Common myeloid progenitor, CD34-positive (primary cell): ENCODE measurements at regions not wholly inside any gene's neighbourhood (a gene's known extent, or its start where the extent isn't known, plus 50 kb on each side); places are given as distances from the start of the nearest gene placed in this dataset.
"Not testable (repeated sequence)": the region's sequence is repeated elsewhere in the genome, so short reads cannot be mapped to it uniquely, and the experiment has no call there.

Experiments
- CTCF ChIA-PET: fragments of 350-600 bp; sonication (Branson Sonifier 250); formaldehyde crosslinking; loops from one replicate; lab custom pipeline; 2021; ENCODE audit warnings: antibody characterized with exemption; lab: Charles Lee
- POLR2A ChIA-PET: fragments of 350-600 bp; sonication (Branson Sonifier 250); formaldehyde crosslinking; loops from one replicate; lab custom pipeline; 2021; ENCODE audit warnings: antibody characterized with exemption; lab: Charles Lee
- DNase-seq, 3 donors: peaks; one replicate each; pipeline versions ENCODE4 v3.0.0 to v3.0.0-alpha.2; 2013
- H3K27ac ChIP-seq, 2 experiments: 1 replicate in 1 of 2; 2 replicates in 1 of 2; pipeline ENCODE4 v1.7.0; 2013; ENCODE audit warnings: inconsistent platforms in 2 of 2, low read length in 2 of 2, mild to moderate bottlenecking in 2 of 2, low read depth in 1 of 2, moderate library complexity in 1 of 2; ENCODE audit not compliant: severe bottlenecking in 2 of 2, insufficient read depth in 1 of 2, poor library complexity in 1 of 2
- H3K27me3 ChIP-seq, 5 experiments: replicated peaks in 2 of 5; 1 replicate in 3 of 5; 2 replicates in 2 of 5; pipeline versions ENCODE4 v1.6.1 to v1.7.0; 2013; ENCODE audit warnings: low read length in 4 of 5, mild to moderate bottlenecking in 2 of 5, moderate library complexity in 2 of 5, inconsistent platforms in 1 of 5; ENCODE audit not compliant: insufficient read depth in 5 of 5, control insufficient read depth in 4 of 5
- H3K36me3 ChIP-seq, 4 experiments: 1 replicate in 2 of 4; 2 replicates in 2 of 4; pipeline versions ENCODE4 v1.6.1 to v1.7.0; 2013; ENCODE audit warnings: low read length in 3 of 4, control low read depth in 1 of 4, mild to moderate bottlenecking in 1 of 4; ENCODE audit not compliant: control insufficient read depth in 4 of 4, insufficient read depth in 4 of 4
- H3K4me1 ChIP-seq, 4 experiments: 1 replicate in 3 of 4; 2 replicates in 1 of 4; pipeline versions ENCODE4 v1.6.1 to v1.7.1; 2013; ENCODE audit warnings: low read length in 3 of 4, mild to moderate bottlenecking in 3 of 4, control low read depth in 1 of 4, inconsistent platforms in 1 of 4, moderate library complexity in 1 of 4; ENCODE audit not compliant: control insufficient read depth in 4 of 4, insufficient read depth in 4 of 4; ENCODE audit errors: control extremely low read depth in 1 of 4
- H3K4me3 ChIP-seq, 7 experiments: 1 replicate in 4 of 7; 2 replicates in 3 of 7; pipeline versions ENCODE4 v1.5.1 to v1.7.0; 2013; ENCODE audit warnings: mild to moderate bottlenecking in 7 of 7, low read length in 6 of 7, moderate library complexity in 6 of 7, inconsistent platforms in 2 of 7, low read depth in 2 of 7, control low read depth in 1 of 7; ENCODE audit not compliant: insufficient read depth in 4 of 7, control insufficient read depth in 1 of 7; ENCODE audit errors: extremely low read depth in 1 of 7
- H3K9me3 ChIP-seq, 5 experiments: 1 replicate in 4 of 5; 2 replicates in 1 of 5; pipeline versions ENCODE4 v1.6.1 to v1.7.1; 2013; ENCODE audit warnings: low read length in 4 of 5, mild to moderate bottlenecking in 2 of 5, inconsistent platforms in 1 of 5, low read depth in 1 of 5, moderate library complexity in 1 of 5; ENCODE audit not compliant: control insufficient read depth in 4 of 5, insufficient read depth in 2 of 5; ENCODE audit errors: control extremely low read depth in 1 of 5
- WGBS: methylation state at CpG from one replicate; pipeline ENCODE4 v1.1.5; 2013; ENCODE audit not compliant: insufficient coverage; 5-methylcytosine and 5-hydroxymethylcytosine counted together

GRCh38 chr1:149356152-149356551 lies 118.7 kb upstream of the NBPF19 start:
- H3K4me1 ChIP-seq, H3K4me3 ChIP-seq, H3K27me3 ChIP-seq, H3K27ac ChIP-seq, H3K9me3 ChIP-seq, DNase-seq, H3K36me3 ChIP-seq, POLR2A ChIA-PET, CTCF ChIA-PET: not testable (repeated sequence)
- WGBS: no CpG with 5 or more reads among the region's 4 CpGs

- H3K4me1 ChIP-seq, POLR2A ChIA-PET, H3K4me3 ChIP-seq, H3K36me3 ChIP-seq, H3K9me3 ChIP-seq, H3K27me3 ChIP-seq, DNase-seq, H3K27ac ChIP-seq, CTCF ChIA-PET: not testable (repeated sequence)
- no CpG with 5 or more reads among the region's 3 CpGs for WGBS
Measured at GRCh38 chr1:149360351-149360750, 114.5 kb upstream of the NBPF19 start.

- H3K27ac ChIP-seq, H3K4me1 ChIP-seq, POLR2A ChIA-PET, H3K4me3 ChIP-seq, H3K36me3 ChIP-seq, H3K27me3 ChIP-seq, H3K9me3 ChIP-seq, DNase-seq, CTCF ChIA-PET: not testable (repeated sequence)
- WGBS: no CpG with 5 or more reads among the region's 2 CpGs
Measured at GRCh38 chr1:149361310-149361709, 113.5 kb upstream of the NBPF19 start.

- CTCF ChIA-PET, DNase-seq, H3K9me3 ChIP-seq, H3K36me3 ChIP-seq, H3K4me3 ChIP-seq, POLR2A ChIA-PET, H3K27ac ChIP-seq, H3K4me1 ChIP-seq, H3K27me3 ChIP-seq: not testable (repeated sequence)
- no CpG with 5 or more reads among the region's 1 CpG for WGBS
Measured at GRCh38 chr1:149364188-149364981, 110.5 kb upstream of the NBPF19 start.

GRCh38 chr1:149366402-149366801 lies 108.4 kb upstream of the NBPF19 start:
- H3K9me3 ChIP-seq, H3K4me1 ChIP-seq, H3K36me3 ChIP-seq, POLR2A ChIA-PET, H3K4me3 ChIP-seq, H3K27me3 ChIP-seq, H3K27ac ChIP-seq, CTCF ChIA-PET: not testable (repeated sequence)
- DNase-seq: peak in 1 of 3 donors; percentile 0
- no CpG with 5 or more reads among the region's 1 CpG for WGBS

GRCh38 chr1:149367472-149368044 lies 107.3 kb upstream of the NBPF19 start:
- POLR2A ChIA-PET, H3K27me3 ChIP-seq, DNase-seq, H3K4me3 ChIP-seq, CTCF ChIA-PET, H3K27ac ChIP-seq, H3K9me3 ChIP-seq, H3K4me1 ChIP-seq, H3K36me3 ChIP-seq: not testable (repeated sequence)
- WGBS: no CpG with 5 or more reads among the region's 3 CpGs

GRCh38 chr1:149368337-149368736 lies 106.5 kb upstream of the NBPF19 start:
- POLR2A ChIA-PET, H3K27me3 ChIP-seq, H3K36me3 ChIP-seq, H3K4me1 ChIP-seq, H3K4me3 ChIP-seq, CTCF ChIA-PET, DNase-seq, H3K27ac ChIP-seq, H3K9me3 ChIP-seq: not testable (repeated sequence)
- 83% methylated on average over 1 of the region's 1 CpG for WGBS
